GM23338 (cell line): ENCODE measurements at regions not wholly inside any gene's neighbourhood (a gene's known extent, or its start where the extent isn't known, plus 50 kb on each side); places are given as distances from the start of the nearest gene placed in this dataset.

Experiments used
- ATAC-seq: fragments of 200-7000 bp; cut with Tn5 transposase; 3 replicates; pipeline ENCODE4 v1.9.1; 2020
- DNase-seq: peaks from one replicate; pipeline ENCODE4 v3.0.0-alpha.2; 2015; ENCODE audit warnings: low spot score
- H2AFZ ChIP-seq: fragments of 200-600 bp; sonication (generic); 2 replicates; pipeline ENCODE4 v1.8.0; 2016; ENCODE audit warnings: antibody characterized with exemption, mild to moderate bottlenecking, moderate library complexity
- H3F3A ChIP-seq: fragments of 200-600 bp; sonication (generic); replicated peaks from 2 replicates; pipeline ENCODE4 v1.8.0; 2017; ENCODE audit warnings: antibody characterized with exemption, mixed run types, low read depth
- H3K27ac ChIP-seq: fragments of 200-600 bp; sonication (generic); 2 replicates; pipeline ENCODE4 v1.6.1; 2016; ENCODE audit warnings: low read depth
- H3K27me3 ChIP-seq: fragments of 200-600 bp; sonication (generic); 2 replicates; pipeline ENCODE4 v1.8.0; 2016; ENCODE audit warnings: mild to moderate bottlenecking, mixed run types, moderate library complexity; ENCODE audit not compliant: insufficient read depth
- H3K36me3 ChIP-seq: fragments of 200-600 bp; sonication (generic); 2 replicates; pipeline ENCODE4 v1.8.0; 2016; ENCODE audit warnings: mild to moderate bottlenecking; ENCODE audit not compliant: insufficient read depth
- H3K4me1 ChIP-seq: fragments of 200-600 bp; sonication (generic); 2 replicates; pipeline ENCODE4 v1.8.0; 2016; ENCODE audit warnings: mild to moderate bottlenecking, moderate library complexity; ENCODE audit not compliant: insufficient read depth
- H3K4me2 ChIP-seq: fragments of 200-600 bp; sonication (generic); 2 replicates; pipeline ENCODE4 v1.7.1; 2017; ENCODE audit warnings: mixed run types
- H3K4me3 ChIP-seq: fragments of 200-600 bp; sonication (generic); 2 replicates; pipeline ENCODE4 v1.6.1; 2016; ENCODE audit warnings: mixed run types
- H3K79me2 ChIP-seq: fragments of 200-600 bp; sonication (generic); replicated peaks from 2 replicates; pipeline ENCODE4 v1.8.0; 2017; ENCODE audit warnings: mild to moderate bottlenecking; ENCODE audit not compliant: insufficient read depth
- H3K9me2 ChIP-seq: fragments of 200-600 bp; sonication (generic); 2 replicates; pipeline ENCODE4 v1.8.0; 2017; ENCODE audit not compliant: insufficient read depth
- H4K20me1 ChIP-seq: fragments of 200-600 bp; sonication (generic); replicated peaks from 2 replicates; pipeline ENCODE4 v1.8.0; 2017; ENCODE audit warnings: mild to moderate bottlenecking; ENCODE audit not compliant: insufficient read depth
- H3K27ac Mint-ChIP-seq: 2 replicates; pipeline ENCODE4 v1.8.0; 2020; ENCODE audit warnings: inconsistent platforms, mild to moderate bottlenecking, moderate library complexity, mixed read lengths
- H3K27me3 Mint-ChIP-seq: 3 replicates; pipeline ENCODE4 v1.8.0; 2022; ENCODE audit warnings: low read depth, mild to moderate bottlenecking, moderate library complexity, mixed read lengths, inconsistent platforms; ENCODE audit not compliant: insufficient read depth, poor library complexity
- H3K36me3 Mint-ChIP-seq: 3 replicates; pipeline ENCODE4 v1.8.0; 2021; ENCODE audit warnings: low read depth, mild to moderate bottlenecking, inconsistent platforms, moderate library complexity, mixed read lengths
- H3K4me1 Mint-ChIP-seq: 3 replicates; pipeline ENCODE4 v1.8.0; 2020; ENCODE audit warnings: mild to moderate bottlenecking, inconsistent platforms, mixed read lengths
- H3K4me3 Mint-ChIP-seq: 3 replicates; pipeline ENCODE4 v1.8.0; 2021; ENCODE audit warnings: moderate library complexity, mild to moderate bottlenecking, inconsistent platforms, mixed read lengths
- H3K9me3 Mint-ChIP-seq: 3 replicates; pipeline ENCODE4 v1.8.0; 2020; ENCODE audit warnings: moderate library complexity, mild to moderate bottlenecking, inconsistent platforms, mixed read lengths
- CTCF ChIP-seq, 2 experiments: fragments of 200-600 bp in 1 of 2; sonication (generic) in 1 of 2; conservative IDR thresholded peaks; 2 replicates each; pipeline versions ENCODE4 v1.5.1 to v1.6.1; 2016 to 2017; ENCODE audit warnings: antibody characterized with exemption in 2 of 2, low read depth in 2 of 2, mild to moderate bottlenecking in 2 of 2, moderate library complexity in 1 of 2
- EZH2 ChIP-seq: fragments of 200-600 bp; sonication (generic); IDR thresholded peaks from one replicate; pipeline ENCODE4 v1.8.0; 2017; ENCODE audit warnings: antibody characterized with exemption, mild to moderate bottlenecking, low read depth; ENCODE audit not compliant: unreplicated experiment
- NANOG ChIP-seq: IDR thresholded peaks from 2 replicates; pipeline ENCODE4 v1.6.1; 2016; ENCODE audit warnings: antibody characterized with exemption, borderline replicate concordance
- STAT1 ChIP-seq: IDR thresholded peaks from one replicate; pipeline ENCODE4 v1.6.1; 2016; ENCODE audit warnings: antibody characterized with exemption; ENCODE audit not compliant: unreplicated experiment
- ZNF114 ChIP-seq: fragments of 250-450 bp; sonication (Bioruptor Pico); IDR thresholded peaks from 2 replicates; pipeline ENCODE4 v1.5.0; 2020; ENCODE audit warnings: mild to moderate bottlenecking, moderate library complexity
- ZNF331 ChIP-seq: fragments of 250-450 bp; sonication (Bioruptor Pico); IDR thresholded peaks from 2 replicates; pipeline ENCODE4 v1.5.0; 2020; ENCODE audit warnings: low read depth, mild to moderate bottlenecking, moderate library complexity
- TF ChIP-seq, protein P1 (sequence below): IDR thresholded peaks from one replicate; pipeline ENCODE4 v1.6.1; 2018; ENCODE audit warnings: antibody characterized with exemption; ENCODE audit not compliant: unreplicated experiment
- TF ChIP-seq, protein P2 (sequence below): IDR thresholded peaks from 2 replicates; pipeline ENCODE4 v1.6.1; 2016; ENCODE audit warnings: antibody characterized with exemption

DNA sequence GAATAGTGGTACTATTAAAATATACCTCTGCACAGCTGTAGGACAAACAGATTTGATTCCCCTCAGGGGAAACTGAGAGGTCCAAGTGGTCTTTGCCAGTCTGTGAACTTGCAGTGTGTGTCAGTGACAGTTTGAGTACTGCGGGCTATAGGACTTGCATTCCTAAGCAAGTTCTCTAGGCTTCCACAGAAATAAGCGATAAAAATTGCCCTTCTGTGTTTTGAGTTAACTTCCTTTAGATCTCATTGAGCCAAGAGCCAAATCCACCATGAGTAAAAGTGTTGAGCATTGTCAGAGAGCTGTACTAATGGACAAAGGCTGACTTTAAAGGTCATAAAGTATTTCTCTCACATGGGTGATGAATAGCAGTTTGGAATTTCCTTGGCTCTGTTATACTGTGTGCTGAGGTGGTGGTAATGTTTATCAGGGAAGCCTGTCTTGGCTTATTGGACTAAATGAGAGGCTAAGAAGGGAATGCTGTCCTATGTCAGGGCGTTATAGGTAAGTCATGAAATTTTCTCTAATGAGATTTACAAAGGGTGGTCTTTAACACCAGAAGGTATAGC, 122.6 kb upstream of the MAP3K7 start (continued):
- TF ChIP-seq STAT1 (no peak), ZNF331 (no peak), CTCF (conservative IDR thresholded peaks at IDR 0.05; ENCODE audit: low read depth in 2 of 2) (no peak), NANOG (no peak), EZH2 (no peak)
- TF ChIP-seq, protein P1, sequence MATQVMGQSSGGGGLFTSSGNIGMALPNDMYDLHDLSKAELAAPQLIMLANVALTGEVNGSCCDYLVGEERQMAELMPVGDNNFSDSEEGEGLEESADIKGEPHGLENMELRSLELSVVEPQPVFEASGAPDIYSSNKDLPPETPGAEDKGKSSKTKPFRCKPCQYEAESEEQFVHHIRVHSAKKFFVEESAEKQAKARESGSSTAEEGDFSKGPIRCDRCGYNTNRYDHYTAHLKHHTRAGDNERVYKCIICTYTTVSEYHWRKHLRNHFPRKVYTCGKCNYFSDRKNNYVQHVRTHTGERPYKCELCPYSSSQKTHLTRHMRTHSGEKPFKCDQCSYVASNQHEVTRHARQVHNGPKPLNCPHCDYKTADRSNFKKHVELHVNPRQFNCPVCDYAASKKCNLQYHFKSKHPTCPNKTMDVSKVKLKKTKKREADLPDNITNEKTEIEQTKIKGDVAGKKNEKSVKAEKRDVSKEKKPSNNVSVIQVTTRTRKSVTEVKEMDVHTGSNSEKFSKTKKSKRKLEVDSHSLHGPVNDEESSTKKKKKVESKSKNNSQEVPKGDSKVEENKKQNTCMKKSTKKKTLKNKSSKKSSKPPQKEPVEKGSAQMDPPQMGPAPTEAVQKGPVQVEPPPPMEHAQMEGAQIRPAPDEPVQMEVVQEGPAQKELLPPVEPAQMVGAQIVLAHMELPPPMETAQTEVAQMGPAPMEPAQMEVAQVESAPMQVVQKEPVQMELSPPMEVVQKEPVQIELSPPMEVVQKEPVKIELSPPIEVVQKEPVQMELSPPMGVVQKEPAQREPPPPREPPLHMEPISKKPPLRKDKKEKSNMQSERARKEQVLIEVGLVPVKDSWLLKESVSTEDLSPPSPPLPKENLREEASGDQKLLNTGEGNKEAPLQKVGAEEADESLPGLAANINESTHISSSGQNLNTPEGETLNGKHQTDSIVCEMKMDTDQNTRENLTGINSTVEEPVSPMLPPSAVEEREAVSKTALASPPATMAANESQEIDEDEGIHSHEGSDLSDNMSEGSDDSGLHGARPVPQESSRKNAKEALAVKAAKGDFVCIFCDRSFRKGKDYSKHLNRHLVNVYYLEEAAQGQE: no peak

GRCh38 chr6:90708206-90708737, 121.4 kb upstream of the MAP3K7 start:
- Histone ChIP-seq H3K27ac (no peak overlapping the region), H4K20me1 (no peaks in the 10 kb centered on the region), H3F3A (no peaks in the 10 kb centered on the region), H3K4me2 (peak overlapping the region; percentile 27; the same call in 1 of the 2 replicates), H3K4me1 (peaks cover 25% of the 10 kb centered on the region), H3K79me2 (no peaks in the 10 kb centered on the region), H3K36me3 (no peaks in the 10 kb centered on the region), H2AFZ (peak overlapping the region; percentile 77; the same call in 1 of the 2 replicates), H3K27me3 (no peaks in the 10 kb centered on the region), H3K4me3 (no peak overlapping the region), H3K9me2 (no peaks in the 10 kb centered on the region)
- peaks cover 15% of the 10 kb centered on the region for H3K4me1 Mint-ChIP-seq
- H3K36me3 Mint-ChIP-seq: no peaks in the 10 kb centered on the region
- H3K4me3 Mint-ChIP-seq: no peak overlapping the region
- TF ChIP-seq ZNF114 (CRISPR knock-in tag): no peak
- no peak for TF ChIP-seq ZNF331
- TF ChIP-seq, protein P1: no peak
- TF ChIP-seq, protein P2, sequence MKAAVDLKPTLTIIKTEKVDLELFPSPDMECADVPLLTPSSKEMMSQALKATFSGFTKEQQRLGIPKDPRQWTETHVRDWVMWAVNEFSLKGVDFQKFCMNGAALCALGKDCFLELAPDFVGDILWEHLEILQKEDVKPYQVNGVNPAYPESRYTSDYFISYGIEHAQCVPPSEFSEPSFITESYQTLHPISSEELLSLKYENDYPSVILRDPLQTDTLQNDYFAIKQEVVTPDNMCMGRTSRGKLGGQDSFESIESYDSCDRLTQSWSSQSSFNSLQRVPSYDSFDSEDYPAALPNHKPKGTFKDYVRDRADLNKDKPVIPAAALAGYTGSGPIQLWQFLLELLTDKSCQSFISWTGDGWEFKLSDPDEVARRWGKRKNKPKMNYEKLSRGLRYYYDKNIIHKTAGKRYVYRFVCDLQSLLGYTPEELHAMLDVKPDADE: no peak
- no peak overlapping the region for H3K27ac Mint-ChIP-seq
- H3K27me3 Mint-ChIP-seq: no peaks in the 10 kb centered on the region
- DNase-seq (no peak), ATAC-seq (no peak)
- no peaks in the 10 kb centered on the region for H3K9me3 Mint-ChIP-seq
